VCaP (cell line): ENCODE measurements at regions not wholly inside any gene's neighbourhood (a gene's known extent, or its start where the extent isn't known, plus 50 kb on each side); places are given as distances from the start of the nearest gene placed in this dataset.

Experiments used
- H3K27ac ChIP-seq: fragments of 450-650 bp; 2 replicates; pipeline ENCODE4 v1.5.1; 2017
- TF ChIP-seq, protein P1 (sequence below): fragments of 450-650 bp; conservative IDR thresholded peaks from 2 replicates; pipeline ENCODE4 v1.5.1; 2017; ENCODE audit warnings: mild to moderate bottlenecking, moderate library complexity

DNA sequence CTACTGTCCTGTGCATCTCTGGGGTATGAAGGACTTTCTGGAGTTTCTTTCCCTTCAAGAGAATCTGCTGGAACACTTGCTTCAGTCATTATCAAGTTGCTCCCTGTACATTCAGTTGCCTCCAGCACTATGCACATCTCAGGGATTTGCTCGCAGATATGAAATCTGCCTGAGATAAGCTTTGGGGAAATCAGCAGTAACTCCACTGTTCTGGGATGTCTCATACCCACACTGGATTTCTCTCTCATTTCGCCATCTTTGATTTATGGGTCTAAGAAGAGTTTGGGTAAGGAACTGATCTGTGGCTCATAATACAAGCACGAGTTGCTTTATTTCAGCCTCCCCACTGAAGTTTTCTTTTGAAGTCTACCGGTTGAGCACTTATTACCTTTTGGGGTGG, 585.6 kb downstream of the PSAT1 start:
- H3K27ac ChIP-seq, result no peak overlapping the region
- TF ChIP-seq, protein P1, sequence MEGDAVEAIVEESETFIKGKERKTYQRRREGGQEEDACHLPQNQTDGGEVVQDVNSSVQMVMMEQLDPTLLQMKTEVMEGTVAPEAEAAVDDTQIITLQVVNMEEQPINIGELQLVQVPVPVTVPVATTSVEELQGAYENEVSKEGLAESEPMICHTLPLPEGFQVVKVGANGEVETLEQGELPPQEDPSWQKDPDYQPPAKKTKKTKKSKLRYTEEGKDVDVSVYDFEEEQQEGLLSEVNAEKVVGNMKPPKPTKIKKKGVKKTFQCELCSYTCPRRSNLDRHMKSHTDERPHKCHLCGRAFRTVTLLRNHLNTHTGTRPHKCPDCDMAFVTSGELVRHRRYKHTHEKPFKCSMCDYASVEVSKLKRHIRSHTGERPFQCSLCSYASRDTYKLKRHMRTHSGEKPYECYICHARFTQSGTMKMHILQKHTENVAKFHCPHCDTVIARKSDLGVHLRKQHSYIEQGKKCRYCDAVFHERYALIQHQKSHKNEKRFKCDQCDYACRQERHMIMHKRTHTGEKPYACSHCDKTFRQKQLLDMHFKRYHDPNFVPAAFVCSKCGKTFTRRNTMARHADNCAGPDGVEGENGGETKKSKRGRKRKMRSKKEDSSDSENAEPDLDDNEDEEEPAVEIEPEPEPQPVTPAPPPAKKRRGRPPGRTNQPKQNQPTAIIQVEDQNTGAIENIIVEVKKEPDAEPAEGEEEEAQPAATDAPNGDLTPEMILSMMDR, result no peak

DNA sequence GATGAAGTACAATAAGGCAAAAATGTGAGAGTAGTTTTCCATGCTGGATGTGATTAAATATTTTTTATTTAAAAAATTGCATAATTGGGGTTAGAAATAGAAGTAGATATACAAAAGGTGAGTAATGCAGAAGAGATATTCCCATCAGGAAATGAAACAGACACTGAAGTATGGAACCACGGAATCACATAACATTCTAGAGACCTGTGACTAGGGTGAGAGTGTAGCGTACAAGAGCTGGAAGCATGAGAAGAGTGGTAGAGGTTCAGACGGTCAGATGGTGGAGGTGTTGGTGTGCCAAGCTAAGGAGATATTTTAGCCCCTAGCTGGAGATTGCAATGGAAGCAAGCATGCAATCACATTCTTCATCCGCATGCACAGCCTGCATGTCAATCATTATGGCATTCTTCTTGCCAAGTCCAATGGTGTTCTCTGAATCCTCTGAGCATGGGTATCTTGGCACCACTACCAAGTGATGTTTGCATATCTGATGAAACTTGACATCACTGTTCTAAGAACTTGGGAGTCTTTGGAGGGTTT, 587.8 kb downstream of the PSAT1 start:
- no peak overlapping the region for H3K27ac ChIP-seq
- TF ChIP-seq, protein P1, result no peak

DNA sequence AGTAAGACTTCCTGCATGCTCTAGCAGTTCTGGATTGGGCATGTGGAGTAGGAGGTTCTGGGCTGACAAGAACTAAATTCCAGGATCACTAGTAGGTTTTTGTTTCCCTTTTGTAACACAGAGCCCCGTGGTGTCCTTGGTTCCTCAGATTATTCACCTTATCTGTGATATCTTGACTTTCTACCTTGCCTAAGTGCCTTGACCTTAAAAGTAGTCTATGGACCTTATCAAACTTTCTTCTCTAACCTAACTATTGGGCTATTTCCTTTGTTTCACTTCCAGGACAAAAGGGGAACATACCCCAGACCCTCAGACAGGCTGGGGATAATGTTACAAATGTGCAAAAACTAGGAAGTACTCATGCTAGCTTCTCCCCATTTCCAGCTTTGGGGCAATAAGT, 595.3 kb downstream of the PSAT1 start:
- H3K27ac ChIP-seq, result no peak overlapping the region
- TF ChIP-seq, protein P1, result no peak

DNA sequence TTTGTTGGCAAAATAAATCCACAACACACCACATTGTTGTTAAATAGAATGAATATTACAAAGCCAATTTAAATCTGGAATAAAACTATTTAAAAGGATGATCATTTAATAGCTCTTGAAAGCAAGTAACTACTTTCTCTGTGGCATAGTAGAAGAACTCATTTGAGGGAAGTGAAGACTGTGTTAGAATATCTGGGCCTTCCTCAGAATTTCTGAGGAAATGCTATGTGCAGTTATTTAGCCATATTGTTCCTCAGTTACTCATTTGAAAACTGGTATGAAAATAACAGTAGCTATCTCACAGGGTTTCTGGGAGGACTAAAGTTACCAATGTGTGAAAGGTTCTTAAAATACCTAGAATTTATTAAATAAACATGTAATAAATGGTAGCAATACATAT, 595.8 kb downstream of the PSAT1 start:
- H3K27ac ChIP-seq, result no peak overlapping the region
- TF ChIP-seq, protein P1, result no peak

DNA sequence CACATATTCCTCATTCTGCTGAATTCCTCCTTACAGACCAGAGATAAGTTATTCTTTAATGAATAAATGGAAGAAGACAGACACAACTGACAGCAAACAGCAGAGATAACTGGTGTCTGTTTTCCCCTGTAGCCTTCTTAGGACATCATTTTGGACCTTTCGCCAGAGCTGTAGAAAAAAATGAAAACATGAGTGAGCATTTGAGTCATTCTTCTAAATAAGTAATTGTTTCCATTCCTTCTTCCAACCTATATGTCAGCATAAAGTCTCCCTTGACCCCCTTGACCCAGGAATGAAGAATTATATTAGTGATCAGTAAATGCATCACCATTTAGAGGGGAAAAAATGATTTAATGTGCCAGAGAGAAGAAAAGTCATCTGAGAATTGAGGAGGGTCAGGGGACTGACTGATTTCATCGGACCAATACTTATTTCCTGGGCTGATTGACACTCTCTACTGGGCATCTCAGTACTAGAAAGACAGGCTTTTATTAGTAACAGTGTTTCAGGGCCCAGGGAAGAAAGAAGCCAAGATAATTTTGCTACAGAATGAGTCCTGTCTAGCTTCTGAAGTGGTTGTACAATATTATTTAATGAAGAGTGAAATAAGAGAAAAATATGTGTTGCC, 597.0 kb downstream of the PSAT1 start:
- TF ChIP-seq, protein P1, result no peak
- H3K27ac ChIP-seq, result no peak overlapping the region

DNA sequence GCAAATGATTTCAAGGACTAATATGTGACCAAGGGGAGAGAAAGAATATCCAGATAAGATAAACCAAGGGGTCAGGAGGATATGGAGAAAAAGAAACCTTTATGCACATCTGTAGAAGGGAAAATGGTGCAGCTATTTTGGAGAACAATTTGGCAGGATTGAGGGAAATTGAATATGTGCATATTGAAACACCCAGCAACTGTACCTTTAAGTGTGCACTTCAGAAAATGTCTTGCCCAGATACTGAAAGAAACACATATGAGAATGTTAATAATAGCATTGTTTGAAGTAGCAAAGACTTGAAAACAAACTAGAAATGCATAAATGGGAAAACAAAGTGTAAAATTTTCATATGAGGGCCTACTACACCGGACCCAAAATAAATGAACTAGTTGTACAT, 599.6 kb downstream of the PSAT1 start:
- TF ChIP-seq, protein P1, result no peak
- H3K27ac ChIP-seq, result no peak overlapping the region

DNA sequence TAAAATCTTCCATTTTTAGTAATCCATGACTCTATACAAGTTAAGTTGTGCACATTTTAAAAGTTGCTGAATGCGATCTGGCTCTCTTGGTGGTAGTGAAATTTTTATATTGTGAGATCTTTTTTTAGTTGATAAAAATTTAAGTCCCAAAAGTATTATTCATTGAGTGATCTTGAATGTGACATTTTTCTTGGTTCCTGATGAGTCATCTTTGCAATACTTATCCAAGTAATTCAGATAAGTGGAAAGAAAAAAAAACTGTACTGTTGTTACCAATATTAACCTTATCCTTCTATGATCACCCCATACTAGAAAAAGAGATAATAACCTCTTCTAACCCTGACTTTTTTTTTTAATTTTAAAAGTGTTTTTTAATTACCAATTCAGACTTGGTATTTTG, 601.3 kb downstream of the PSAT1 start:
- H3K27ac ChIP-seq, result no peak overlapping the region
- TF ChIP-seq, protein P1, result no peak
